ENCODE measurements at regions not wholly inside any gene's neighbourhood (a gene's known extent, or its start where the extent isn't known, plus 50 kb on each side); places are given as distances from the start of the nearest gene placed in this dataset.
"Not testable (repeated sequence)": the region's sequence is repeated elsewhere in the genome, so short reads cannot be mapped to it uniquely, and the experiment has no call there.

- DNase-seq: no peak
Observed at GRCh38 chr2:240255811-240256703, 115.6 kb upstream of the OTOS start.

DNA sequence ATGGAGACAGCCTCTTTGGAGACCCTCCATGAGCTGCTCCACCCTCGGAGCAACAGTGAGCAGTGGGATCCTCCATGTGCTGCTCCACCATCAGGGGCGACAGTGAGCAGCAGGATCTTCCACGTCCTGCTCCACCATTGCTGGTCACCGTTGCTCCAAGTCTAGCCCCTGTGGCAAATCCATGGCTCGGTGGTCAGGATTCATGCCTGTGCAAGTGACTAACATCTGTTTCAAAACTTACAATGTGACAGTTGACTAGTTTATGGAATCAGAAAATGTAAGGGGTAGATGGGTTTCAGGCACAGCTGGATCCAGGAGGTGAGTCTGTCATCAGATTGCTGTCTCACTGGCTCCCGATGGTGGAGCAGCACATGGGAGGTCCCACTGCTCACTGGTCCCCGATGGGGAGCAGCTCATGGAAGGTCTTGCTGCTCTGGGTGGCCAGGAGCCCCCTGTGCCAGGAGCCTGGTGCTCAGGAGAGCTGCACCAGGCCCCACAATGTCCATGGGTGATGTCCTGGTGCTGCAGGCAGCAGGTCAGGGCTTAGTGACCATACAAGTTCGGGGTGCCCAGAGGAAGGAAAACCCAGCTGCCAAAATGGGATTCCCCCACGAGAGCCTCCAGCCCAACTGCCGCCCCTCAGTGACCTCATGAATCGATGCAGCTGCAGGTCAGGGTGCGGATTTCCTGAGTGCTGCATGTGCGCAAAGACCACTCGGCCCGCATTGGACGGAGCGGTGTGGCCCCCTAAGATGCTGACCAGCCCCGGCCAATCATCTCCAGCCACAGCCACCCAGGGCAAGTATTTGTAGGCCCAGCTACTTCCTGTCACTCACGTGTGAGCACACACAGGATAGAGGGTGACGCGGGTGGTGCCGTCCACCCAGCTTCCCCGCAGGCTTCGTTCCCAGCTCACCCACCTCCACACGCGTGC is 116.5 kb upstream of the OTOS start:
- no peak for DNase-seq

DNA sequence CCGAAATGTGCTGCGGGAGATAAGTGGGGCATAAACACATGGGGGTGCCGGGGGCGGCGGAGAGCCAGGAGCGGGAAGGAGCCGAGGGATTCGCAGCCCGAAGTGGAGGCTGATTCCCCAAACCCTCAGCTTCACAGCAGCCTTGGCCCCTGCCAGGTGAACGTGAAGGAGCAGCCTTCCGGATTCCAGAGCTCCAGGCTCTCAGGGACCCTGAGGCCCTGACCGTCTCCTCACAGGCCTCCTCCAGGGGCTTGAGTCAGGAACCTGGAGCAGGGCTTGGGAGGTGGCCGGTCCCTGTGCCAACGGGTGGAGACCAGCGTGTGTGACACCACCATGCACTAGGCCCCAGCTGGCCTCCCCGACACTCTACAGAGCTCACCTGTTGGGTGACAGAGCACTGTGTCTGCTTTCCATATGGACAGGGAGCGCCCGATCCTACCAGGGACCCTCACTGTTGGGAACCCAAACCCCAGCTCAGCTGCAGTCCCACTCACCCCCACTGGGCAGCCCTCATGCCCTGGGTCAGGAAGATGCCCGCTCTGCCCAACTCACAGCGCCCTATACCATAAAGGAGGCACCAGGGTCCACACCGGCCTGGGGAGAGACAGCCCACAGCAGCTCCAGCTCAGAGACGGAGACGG is 117.6 kb upstream of the OTOS start:
- DNase-seq: no peak

GRCh38 chr2:240258685-240259084 is 118.2 kb upstream of the OTOS start:
- DNase-seq: no peak

DNA sequence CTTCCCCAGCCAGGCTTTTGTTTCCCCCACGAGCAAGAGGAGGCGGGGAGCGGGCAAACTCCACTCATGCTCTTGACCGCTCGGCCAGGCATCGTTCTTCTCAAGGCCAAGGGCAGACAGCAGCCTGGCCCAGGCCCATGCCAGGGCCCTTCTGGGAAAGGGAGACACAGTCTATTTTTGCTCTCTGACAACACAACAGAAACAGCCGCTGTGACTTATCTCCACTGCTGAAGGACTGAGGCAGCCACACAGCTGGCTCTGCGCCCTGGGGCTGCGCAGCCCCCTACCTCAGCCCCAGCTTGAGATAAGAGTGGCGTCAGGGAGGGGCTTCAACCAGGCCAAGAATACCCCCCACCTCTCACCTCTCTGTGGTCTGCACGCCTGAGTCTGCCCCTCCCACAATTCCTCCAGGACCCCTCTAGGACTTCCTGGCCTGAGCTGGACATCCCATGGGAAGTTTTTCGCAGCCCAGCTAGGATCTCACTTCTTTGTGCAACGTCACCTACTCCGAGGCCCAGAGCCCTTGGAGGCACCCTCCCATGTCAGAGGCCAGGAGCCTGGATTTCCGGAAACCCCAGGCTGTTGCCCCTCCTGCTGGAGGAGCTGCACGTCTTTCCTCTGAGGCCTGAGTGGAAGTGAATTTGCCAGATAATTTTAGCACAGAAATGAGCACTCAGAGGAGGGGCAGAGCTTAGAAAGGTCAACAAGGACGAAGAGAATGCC is 118.9 kb upstream of the OTOS start:
- DNase-seq: no peak

DNA sequence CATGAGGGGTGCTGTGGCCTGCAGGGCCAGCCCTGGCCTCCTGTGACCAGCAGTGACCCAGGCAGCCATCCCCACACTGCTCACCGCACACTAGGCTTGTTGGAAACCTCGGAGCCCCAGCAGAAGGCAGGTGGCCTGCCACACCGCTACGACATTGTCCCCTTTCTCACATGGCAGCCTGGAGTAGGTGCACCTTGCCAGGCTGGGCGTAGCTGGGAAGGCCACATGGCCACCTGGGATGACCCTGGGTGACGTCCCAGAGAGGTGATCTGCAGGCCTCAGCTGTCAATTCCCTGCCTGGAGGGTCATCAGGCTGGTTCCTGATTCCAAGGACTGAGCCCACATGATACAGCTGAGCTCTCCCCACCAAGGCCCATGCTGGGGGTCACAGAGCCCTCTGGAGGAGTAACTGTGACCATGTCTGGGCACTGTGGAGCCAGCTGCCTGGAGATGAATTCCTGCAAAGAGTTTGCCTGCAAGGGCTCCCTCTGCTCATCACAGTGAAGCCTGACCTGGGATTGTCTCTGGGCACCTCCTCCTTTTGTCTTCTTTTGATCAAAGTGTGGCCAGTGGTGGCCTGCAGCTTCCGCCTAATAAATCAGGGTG is 119.6 kb upstream of the OTOS start:
- DNase-seq: no peak

GRCh38 chr2:240260664-240261063 is 120.2 kb upstream of the OTOS start:
- DNase-seq: no peak

GRCh38 chr2:240262578-240262977 is 122.1 kb upstream of the OTOS start:
- not testable (repeated sequence) for DNase-seq

DNA sequence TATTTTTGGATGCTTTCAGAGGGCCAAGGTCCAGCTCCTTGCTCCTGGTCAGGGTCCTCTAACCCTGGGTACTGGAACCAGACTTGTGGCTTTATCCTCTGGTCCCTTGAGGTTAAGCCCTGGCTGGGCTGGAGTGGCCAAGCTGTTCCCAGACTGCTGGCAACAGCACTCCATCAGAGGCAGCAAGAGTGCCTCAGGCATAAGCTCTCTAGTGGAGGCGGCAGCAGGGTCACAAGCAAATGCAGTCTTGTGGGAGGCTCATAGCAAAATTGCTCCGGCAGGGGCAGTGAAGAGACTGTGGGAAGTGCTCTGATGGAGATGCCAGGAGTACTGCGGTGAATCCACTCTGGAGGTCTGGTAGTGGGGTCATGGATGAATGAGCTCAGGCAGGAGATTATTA is 128.9 kb upstream of the OTOS start:
- no peak for DNase-seq

DNA sequence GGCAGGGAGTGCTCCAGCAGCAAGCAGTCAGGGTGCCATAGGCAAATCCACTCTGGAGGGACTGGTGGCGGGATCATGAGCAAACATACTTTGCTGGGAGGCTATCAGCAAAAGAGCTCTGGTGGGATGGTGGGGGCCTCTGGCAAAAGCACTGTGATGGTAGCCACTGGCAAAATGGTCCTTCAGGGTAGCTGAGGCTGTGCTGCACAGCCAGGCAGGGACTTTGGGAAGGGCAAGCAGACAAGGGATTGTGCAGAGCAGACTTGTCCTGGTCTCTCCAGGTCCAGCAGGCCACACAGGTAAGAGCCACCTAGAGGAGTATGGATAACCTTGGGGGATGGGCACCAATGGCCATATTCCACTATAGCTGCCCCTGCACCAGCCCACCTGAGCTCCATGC is 129.4 kb upstream of the OTOS start:
- no peak for DNase-seq

DNA sequence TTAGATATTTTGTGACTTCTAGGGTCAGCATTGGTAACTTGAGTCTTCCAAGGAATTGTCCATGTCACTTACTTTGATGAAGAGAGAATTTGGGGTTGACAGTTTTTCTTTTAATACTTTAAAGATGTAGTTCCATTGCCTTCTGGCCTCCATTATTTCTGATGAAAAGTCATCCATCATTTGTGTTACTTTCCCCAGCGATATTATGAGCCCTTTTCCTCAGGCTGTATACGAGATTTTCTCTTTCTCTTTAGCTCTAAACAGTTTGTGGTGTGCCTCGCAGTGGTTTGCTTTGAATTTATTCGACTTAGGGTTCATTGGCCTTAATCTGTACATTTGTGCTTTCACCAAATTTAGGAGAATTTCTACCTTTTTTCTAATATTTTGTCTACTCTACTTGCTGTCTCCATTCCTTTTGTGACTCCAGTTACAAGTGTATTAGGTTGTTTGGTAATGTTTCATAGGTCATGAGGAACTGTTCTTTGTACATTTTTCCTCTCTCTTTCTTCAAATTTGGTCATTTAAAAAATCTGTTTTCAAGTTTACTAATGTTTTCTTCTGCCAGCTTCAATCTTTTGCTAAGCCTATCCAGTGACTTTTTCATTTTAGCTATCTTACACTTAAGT is 131.4 kb upstream of the OTOS start:
- DNase-seq: no peak

DNA sequence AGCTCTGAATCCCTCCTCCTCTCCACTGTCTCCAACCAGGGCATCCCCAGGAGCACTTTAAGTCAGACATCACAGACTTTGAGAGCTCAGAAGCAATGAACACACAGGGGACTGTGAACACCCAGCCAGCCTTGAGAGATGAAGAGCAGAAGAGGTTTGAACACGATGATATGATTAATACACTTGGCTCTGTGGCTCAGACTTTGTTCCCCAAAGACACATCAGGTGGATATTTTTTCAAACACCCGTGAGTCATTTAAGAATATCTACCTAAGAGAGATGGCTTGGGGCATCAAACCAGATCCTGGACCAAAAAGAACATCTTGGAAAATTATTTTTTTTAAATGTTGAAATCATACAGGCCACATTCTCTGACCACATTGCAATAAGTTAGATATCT is 134.9 kb upstream of the OTOS start:
- no peak for DNase-seq

DNA sequence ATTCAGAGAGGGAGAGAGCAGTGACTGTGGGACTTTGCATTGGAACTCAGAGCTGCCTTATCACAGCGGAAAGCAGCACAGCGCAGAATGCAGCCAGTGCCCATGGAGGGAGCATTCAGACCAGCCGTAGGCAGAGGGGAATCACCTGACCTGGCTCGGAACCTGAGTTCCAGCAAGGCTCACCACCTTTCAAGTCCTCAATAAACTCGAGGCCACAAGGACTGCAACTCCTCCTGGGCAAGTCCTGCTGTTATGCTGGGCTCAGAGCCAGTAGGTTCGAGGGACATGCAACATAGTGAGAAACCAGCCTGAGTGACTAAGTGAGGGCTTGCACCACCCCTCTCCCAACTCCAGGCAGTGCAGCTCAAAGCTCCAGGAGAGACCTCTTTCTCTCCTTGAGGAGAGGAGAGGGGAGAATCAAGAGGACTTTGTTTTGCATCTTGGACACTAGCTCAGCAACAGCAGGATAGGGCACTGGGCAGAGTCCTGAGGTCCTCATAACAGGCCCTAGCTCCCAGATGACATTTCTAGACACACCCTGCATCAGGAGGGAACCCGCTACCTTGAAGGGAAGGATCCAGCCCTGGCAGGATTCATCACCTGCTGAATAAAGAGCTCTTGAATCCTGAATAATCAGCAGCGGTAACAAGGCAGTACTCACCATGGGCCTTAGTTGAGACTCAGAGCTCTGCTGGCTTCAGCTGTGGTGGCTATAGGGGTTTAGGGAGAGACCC is 136.8 kb upstream of the OTOS start:
- DNase-seq: peak; percentile 81

DNA sequence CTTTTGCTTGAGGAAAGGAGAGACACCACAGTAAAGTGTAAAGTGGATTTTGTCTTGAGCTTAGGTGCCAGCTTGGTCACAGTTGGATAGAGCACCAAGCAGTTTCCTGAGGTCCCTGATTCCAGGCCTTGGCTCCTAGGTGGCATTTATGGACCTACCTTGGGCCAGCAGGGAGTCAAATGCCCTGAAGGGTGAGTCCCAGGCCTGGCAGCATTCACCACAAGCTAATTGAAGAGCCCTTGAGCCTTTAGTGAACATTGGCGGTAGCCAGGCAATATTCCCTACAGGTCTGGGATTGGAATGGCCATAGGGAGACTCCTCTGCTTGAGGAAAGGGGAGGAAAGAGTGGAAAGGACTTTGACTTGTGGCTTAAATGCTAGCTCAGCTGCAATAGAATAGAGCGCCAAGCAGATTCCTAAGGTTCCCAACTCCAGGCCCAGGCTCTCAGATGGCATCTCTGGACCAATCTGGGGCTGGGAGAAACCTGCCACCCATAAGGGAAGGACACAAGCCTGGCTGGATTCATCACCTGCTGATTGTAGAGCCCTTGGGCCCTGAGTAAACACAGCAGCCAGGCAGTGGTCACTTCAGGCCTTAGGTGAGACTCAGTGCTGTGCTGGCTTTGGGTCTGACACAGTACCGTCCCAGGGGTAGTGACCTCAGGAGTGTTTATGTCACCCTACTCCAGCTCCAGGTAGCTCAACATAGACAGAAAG is 137.5 kb upstream of the OTOS start:
- DNase-seq: peak; percentile 35

DNA sequence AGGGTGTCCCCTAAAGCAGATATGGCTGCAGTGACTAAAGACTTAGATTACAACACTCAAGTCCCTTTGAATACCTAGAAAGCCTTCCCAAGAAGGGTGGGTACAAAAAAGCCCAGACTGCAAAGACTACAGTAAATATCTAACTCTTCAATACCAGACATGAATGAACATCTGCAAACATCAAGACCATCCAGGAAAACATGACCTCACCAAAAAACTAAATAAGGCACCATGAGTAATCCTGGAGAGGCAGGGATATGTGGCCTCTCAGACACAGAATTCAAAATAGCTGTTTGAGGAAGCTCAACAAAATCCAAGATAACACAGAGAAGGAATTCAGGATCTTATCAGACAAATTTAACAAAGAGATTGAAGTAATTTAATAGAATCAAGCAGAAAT is 138.2 kb upstream of the OTOS start:
- DNase-seq: no peak

DNA sequence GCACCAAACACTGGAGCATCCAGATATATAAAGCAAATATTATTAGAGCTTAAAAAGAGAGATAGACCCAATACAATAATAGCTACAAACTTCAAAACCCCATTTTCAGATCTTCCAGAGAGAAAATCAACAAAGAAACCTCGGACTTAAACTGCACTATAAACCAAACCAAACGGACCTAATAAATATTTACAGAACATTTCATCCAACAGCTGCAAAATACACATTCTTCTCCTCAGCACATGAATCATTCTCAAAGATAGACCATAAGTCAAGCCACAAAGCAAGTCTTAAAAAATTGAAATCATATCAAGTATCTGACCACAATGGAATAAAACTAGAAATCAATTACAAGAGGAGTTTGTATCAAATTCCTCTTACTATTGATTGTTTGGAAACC is 140.2 kb upstream of the OTOS start:
- no peak for DNase-seq

DNA sequence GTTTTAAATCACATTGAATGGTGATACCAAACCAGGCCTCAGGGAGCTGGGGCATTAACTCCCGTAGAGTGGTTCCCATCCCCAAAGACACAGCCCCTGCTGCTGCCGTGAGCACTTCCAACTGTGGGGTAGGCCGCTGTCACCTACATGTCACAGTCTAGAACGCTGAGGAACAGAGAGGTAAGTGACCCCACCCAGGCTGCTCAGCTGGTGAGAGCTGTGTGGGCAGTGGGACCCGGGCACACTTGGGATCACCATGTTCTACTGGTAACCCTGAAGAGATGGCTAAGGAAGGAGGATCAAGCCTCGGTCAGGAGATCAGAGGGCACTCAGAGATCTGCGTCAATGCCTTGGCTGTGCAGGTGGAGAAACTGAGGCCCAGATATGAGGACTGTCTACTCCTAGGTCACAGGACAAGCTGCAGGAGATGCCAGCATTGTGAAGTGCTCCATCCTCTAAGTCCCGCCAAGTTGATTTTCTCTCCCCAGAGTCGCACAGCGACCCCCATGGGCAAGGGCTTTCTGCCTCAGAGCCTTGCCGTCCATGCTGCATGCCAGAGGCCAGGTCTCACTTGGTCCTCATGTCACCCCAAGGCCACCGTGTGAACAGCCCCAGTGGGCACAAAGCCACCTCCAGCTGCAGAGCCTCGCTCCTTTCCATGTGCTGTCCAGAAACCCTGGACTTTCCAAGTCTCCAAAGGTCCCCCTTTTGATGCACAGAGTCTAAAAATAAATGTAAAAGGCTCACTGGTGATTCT is 144.2 kb upstream of the OTOS start:
- no peak for DNase-seq

- no peak for DNase-seq
Observed at GRCh38 chr2:240285725-240286124, 145.3 kb upstream of the OTOS start.

GRCh38 chr2:240286596-240286995 is 146.1 kb upstream of the OTOS start:
- DNase-seq: no peak

DNA sequence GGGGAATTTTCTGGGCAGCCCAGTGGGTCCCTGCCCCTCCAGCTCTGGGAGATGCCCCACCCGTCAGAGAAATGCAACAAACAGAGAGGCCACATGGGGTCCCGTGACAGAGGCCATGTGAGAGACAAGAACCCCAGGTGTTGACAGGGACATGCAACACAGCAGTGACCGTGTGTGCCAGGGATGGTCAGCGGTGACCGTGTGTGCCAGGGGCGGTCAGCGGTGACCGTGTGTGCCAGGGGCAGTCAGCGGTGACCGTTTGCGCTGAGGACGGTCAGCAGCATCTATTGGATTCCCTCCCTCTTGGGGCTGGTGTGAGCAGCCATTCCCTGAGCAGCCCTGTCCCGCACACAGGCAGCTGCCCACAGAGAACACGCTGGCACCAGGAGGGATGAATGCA is 146.6 kb upstream of the OTOS start:
- DNase-seq: no peak

Measured in DMS79 (cell line).